ENCODE measurements at regions not wholly inside any gene's neighbourhood (a gene's known extent, or its start where the extent isn't known, plus 50 kb on each side); places are given as distances from the start of the nearest gene placed in this dataset.

- no peak for ATAC-seq
- H3K4me3 ChIP-seq (replicated peaks in 1 of 3; ENCODE audit: insufficient read depth in 1 of 3, low read depth in 2 of 3, low read length in 3 of 3), result no peak overlapping the region
- ChIA-PET POLR2A (no interaction called here), CTCF (ENCODE audit: low intra/inter-chr PET ratio, low total read pairs) (no interaction called here)
- intact Hi-C loops (cut with micrococcal nuclease; ENCODE audit: unreplicated experiment), result no loop called here
- TF ChIP-seq AKNA (CRISPR knock-in tag; IDR thresholded peaks at IDR 0.05; ENCODE audit: borderline replicate concordance) (no peak), GTF2F1 (IDR thresholded peaks at IDR 0.05; ENCODE audit: low read length) (no peak), E2F2 (CRISPR knock-in tag; IDR thresholded peaks at IDR 0.05; ENCODE audit: borderline replicate concordance) (no peak), ZNF513 (CRISPR knock-in tag; conservative IDR thresholded peaks at IDR 0.05) (no peak), ZNF468 (CRISPR knock-in tag; IDR thresholded peaks at IDR 0.05) (no peak), ZBTB37 (CRISPR knock-in tag; IDR thresholded peaks at IDR 0.05) (no peak), ARNTL (CRISPR knock-in tag; IDR thresholded peaks at IDR 0.05) (no peak), BRCA1 (CRISPR knock-in tag; IDR thresholded peaks at IDR 0.05) (no peak), YEATS4 (CRISPR knock-in tag; IDR thresholded peaks at IDR 0.05; ENCODE audit: borderline replicate concordance) (no peak), ZKSCAN5 (CRISPR knock-in tag; IDR thresholded peaks at IDR 0.05) (no peak), ESRRA (CRISPR knock-in tag; IDR thresholded peaks at IDR 0.05; ENCODE audit: low read depth) (no peak), ZNF776 (CRISPR knock-in tag; IDR thresholded peaks at IDR 0.05) (no peak)
- no peak overlapping the region for H2AFZ ChIP-seq (ENCODE audit: low read length)
- no TSS peak for BruUV-seq (replicated peaks)
- H3K4me1 ChIP-seq (ENCODE audit: insufficient read depth, low read length), result no peaks in the 10 kb centered on the region
- no peaks in the 10 kb centered on the region for H4K20me1 ChIP-seq (ENCODE audit: insufficient read depth, low read length)
- FAIRE-seq, result no peak
- WGBS (ENCODE audit: low lambda C conversion rate), result no CpG with 5 or more reads among the region's 4 CpGs
- no peak for DNase-seq (ENCODE audit: low spot score)
- peaks cover 38% of the 10 kb centered on the region for H3K9me3 ChIP-seq (ENCODE audit: low read length)
- no peaks in the 10 kb centered on the region for H3K79me2 ChIP-seq (ENCODE audit: insufficient read depth, low read length)
- H3K9ac ChIP-seq (ENCODE audit: insufficient read depth, low read depth, low read length), result no peak overlapping the region
- in situ Hi-C loops (cut with HindIII; ENCODE audit: extremely low pct_ligation_motif_present, low pct_unique_long_range_greater_than_20kb), result no loop called here
- H3K36me3 ChIP-seq (replicated peaks in 1 of 2; ENCODE audit: control insufficient read depth in 1 of 2, insufficient read depth in 2 of 2, low read length in 2 of 2), result no peaks in the 10 kb centered on the region
- no peak overlapping the region for H3K4me2 ChIP-seq (ENCODE audit: low read depth, low read length)
- H3K27me3 ChIP-seq (ENCODE audit: control insufficient read depth in 1 of 2, insufficient read depth in 2 of 2, low read length in 2 of 2), result no peaks in the 10 kb centered on the region
- no peak overlapping the region for H3K27ac ChIP-seq (ENCODE audit: extremely low read length, insufficient read depth, low read length)
These were observed 754.1 kb upstream of the TSPY4 start for GRCh38 chrY:8583191-8583590.

All from HepG2 (cell line).